ENCODE measurements at regions not wholly inside any gene's neighbourhood (a gene's known extent, or its start where the extent isn't known, plus 50 kb on each side); places are given as distances from the start of the nearest gene placed in this dataset.

DNA sequence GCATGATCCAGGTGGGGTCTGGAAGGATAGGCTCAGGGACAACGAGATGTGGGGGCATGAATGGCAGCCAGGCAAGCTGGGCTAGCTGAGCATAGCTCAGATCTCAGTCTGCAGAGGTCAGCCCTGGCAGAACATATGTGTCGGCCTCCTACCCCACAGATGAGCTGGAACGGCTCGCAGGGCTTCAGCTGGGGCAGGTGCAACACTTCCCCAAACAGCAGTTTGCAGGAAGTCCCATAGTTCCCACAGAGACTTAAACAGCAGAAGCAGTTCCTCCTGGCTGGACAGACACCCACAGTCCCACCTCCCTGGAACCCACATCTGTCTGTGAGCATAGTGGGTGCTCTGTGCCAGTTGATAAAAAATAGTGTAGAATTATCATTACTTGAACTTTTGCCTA is 404.6 kb downstream of the GADD45G start (continued):
- TF ChIP-seq, protein P1, sequence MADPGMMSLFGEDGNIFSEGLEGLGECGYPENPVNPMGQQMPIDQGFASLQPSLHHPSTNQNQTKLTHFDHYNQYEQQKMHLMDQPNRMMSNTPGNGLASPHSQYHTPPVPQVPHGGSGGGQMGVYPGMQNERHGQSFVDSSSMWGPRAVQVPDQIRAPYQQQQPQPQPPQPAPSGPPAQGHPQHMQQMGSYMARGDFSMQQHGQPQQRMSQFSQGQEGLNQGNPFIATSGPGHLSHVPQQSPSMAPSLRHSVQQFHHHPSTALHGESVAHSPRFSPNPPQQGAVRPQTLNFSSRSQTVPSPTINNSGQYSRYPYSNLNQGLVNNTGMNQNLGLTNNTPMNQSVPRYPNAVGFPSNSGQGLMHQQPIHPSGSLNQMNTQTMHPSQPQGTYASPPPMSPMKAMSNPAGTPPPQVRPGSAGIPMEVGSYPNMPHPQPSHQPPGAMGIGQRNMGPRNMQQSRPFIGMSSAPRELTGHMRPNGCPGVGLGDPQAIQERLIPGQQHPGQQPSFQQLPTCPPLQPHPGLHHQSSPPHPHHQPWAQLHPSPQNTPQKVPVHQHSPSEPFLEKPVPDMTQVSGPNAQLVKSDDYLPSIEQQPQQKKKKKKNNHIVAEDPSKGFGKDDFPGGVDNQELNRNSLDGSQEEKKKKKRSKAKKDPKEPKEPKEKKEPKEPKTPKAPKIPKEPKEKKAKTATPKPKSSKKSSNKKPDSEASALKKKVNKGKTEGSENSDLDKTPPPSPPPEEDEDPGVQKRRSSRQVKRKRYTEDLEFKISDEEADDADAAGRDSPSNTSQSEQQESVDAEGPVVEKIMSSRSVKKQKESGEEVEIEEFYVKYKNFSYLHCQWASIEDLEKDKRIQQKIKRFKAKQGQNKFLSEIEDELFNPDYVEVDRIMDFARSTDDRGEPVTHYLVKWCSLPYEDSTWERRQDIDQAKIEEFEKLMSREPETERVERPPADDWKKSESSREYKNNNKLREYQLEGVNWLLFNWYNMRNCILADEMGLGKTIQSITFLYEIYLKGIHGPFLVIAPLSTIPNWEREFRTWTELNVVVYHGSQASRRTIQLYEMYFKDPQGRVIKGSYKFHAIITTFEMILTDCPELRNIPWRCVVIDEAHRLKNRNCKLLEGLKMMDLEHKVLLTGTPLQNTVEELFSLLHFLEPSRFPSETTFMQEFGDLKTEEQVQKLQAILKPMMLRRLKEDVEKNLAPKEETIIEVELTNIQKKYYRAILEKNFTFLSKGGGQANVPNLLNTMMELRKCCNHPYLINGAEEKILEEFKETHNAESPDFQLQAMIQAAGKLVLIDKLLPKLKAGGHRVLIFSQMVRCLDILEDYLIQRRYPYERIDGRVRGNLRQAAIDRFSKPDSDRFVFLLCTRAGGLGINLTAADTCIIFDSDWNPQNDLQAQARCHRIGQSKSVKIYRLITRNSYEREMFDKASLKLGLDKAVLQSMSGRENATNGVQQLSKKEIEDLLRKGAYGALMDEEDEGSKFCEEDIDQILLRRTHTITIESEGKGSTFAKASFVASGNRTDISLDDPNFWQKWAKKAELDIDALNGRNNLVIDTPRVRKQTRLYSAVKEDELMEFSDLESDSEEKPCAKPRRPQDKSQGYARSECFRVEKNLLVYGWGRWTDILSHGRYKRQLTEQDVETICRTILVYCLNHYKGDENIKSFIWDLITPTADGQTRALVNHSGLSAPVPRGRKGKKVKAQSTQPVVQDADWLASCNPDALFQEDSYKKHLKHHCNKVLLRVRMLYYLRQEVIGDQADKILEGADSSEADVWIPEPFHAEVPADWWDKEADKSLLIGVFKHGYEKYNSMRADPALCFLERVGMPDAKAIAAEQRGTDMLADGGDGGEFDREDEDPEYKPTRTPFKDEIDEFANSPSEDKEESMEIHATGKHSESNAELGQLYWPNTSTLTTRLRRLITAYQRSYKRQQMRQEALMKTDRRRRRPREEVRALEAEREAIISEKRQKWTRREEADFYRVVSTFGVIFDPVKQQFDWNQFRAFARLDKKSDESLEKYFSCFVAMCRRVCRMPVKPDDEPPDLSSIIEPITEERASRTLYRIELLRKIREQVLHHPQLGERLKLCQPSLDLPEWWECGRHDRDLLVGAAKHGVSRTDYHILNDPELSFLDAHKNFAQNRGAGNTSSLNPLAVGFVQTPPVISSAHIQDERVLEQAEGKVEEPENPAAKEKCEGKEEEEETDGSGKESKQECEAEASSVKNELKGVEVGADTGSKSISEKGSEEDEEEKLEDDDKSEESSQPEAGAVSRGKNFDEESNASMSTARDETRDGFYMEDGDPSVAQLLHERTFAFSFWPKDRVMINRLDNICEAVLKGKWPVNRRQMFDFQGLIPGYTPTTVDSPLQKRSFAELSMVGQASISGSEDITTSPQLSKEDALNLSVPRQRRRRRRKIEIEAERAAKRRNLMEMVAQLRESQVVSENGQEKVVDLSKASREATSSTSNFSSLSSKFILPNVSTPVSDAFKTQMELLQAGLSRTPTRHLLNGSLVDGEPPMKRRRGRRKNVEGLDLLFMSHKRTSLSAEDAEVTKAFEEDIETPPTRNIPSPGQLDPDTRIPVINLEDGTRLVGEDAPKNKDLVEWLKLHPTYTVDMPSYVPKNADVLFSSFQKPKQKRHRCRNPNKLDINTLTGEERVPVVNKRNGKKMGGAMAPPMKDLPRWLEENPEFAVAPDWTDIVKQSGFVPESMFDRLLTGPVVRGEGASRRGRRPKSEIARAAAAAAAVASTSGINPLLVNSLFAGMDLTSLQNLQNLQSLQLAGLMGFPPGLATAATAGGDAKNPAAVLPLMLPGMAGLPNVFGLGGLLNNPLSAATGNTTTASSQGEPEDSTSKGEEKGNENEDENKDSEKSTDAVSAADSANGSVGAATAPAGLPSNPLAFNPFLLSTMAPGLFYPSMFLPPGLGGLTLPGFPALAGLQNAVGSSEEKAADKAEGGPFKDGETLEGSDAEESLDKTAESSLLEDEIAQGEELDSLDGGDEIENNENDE (IDR thresholded peaks at IDR 0.05; ENCODE audit: insufficient replicate concordance, low read length) = no peak
- TF ChIP-seq SUZ12 (IDR thresholded peaks at IDR 0.05; ENCODE audit: low read length) = no peak

Measured in H1 (cell line).